GM18520 (cell line): ENCODE measurements at regions not wholly inside any gene's neighbourhood (a gene's known extent, or its start where the extent isn't known, plus 50 kb on each side); places are given as distances from the start of the nearest gene placed in this dataset.

Experiments
- ATAC-seq: cut with Tn5 transposase; IDR thresholded peaks from one replicate; pipeline ENCODE4 v1.9.1; 2021; ENCODE audit not compliant: unreplicated experiment

DNA sequence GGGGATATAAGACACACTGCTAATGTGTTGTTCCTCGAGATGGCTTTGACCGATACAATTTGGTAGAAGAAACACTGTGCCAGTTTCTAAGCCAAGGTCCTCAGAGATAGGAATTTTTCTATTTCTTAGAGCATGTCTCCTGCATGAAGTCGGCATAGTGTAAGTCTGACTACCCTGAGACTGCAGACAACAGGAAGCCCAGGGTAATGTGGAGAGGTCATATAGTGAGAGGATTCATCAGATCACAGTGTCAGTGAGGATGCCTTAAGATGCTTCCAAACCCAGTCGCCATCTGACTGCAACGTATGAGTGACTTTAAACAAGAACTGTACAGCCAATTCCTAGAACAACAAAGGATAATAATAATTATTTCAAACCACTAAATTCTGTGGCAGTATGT is 818.3 kb upstream of the GYPC start:
- ATAC-seq: no peak

DNA sequence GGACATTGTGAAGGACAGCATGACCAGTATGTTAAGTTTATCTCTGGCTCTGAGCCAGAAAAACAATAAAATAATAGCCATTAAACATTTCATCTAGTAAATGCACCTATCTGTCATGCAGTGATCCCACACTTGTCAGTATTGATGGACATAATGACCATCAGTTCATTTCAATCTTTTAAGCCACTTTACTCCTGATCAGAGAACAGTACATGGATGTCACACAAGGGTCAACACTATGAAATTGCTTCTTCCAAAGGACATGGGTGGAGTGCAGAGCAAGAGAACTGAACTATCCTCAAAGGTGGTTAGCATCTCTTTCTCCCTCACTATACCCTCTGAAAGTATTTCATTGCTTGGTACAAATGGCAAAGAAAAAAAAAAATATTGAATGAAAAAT is 816.0 kb upstream of the GYPC start:
- no peak for ATAC-seq

DNA sequence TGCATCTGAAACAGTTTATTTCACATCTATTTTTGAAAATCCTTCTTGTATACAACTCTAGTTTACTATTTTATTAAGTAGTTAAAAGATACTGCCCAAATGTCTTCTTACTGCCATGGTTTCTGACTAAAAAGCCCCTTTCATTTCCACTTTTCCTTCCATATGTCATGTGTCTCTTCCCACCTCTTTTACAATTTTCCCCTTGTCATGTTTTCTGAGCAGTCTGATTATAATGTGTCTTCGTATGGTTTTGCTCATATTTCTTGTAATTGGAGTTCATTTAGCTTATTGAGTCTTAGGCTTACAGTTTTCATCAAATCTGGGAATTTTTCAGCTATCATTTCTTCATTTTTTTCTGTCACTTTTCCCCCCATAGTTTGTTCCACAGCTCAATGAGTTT is 813.9 kb upstream of the GYPC start:
- ATAC-seq: no peak

DNA sequence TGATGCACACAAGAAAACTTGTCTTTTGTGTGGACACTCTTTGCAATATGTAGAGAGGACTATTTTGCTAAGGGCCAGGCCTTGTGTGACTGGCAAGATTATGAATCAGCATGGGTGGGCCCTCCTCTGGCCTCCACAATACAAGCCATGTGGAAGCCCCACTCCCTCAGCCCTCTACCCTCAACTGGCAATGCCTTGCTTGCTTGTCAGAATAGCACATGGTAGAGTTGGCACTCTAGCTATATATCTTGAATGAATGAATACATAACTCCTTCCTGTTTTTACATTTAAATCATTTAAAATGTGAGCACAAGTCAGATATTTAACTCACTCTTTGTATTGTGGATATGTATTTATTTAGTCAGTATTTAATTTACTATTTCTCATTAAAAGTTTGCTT is 805.4 kb upstream of the GYPC start:
- no peak for ATAC-seq

DNA sequence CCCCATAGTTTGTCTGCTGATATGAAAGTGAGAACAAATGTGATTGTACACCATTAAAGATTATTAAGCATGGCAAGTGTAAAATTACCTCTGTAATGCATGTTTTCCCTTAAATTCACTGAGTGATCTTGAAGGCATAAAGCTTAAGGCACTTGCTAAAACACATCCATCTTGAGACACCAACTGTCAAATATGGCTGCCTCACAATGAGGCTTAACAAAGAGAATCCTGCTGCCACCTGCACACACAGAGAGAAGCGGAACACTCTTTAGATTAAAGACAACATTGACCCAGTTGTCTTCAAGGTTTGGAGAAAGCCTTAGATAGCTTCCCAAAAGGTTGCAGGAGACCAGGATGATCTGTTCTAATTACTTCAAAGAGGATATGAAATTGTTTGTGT is 803.6 kb upstream of the GYPC start:
- no peak for ATAC-seq

DNA sequence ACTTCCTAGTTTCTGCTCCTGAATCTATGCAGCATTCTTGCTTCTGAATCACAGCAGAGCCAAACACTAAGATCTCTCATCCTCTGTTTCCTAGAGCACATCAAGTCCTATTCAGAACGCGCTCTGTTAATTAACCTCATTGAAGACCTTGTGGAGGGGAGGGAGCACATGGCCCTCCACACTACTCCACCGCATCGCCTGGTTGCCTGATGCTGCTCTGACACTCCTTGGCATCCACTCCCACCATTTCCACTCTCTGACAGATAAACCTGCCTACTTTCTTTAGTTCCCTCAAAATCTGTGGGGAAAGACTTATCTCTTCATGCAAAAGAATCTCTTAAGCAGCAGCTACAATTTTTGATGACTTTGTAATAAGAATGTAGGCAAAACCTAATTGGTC is 802.3 kb upstream of the GYPC start:
- no peak for ATAC-seq

DNA sequence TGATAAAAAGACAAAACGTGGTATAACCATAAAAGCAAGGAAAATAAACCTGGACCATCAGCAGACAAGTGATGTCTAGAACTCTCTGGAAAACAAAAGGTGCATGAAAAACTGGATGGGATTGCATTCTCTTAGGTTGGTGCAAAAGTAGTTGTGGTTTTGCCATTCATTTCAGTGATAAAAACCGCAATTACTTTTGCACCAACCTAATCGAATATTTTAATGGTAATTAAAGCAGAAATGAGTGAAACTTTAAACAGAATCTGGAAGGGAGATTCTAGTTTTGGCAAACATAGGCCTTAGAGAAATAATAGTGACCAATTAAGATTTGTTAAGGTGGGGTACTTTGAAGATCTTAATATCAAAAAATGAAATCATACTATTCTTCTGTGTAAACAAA is 800.8 kb upstream of the GYPC start:
- no peak for ATAC-seq

DNA sequence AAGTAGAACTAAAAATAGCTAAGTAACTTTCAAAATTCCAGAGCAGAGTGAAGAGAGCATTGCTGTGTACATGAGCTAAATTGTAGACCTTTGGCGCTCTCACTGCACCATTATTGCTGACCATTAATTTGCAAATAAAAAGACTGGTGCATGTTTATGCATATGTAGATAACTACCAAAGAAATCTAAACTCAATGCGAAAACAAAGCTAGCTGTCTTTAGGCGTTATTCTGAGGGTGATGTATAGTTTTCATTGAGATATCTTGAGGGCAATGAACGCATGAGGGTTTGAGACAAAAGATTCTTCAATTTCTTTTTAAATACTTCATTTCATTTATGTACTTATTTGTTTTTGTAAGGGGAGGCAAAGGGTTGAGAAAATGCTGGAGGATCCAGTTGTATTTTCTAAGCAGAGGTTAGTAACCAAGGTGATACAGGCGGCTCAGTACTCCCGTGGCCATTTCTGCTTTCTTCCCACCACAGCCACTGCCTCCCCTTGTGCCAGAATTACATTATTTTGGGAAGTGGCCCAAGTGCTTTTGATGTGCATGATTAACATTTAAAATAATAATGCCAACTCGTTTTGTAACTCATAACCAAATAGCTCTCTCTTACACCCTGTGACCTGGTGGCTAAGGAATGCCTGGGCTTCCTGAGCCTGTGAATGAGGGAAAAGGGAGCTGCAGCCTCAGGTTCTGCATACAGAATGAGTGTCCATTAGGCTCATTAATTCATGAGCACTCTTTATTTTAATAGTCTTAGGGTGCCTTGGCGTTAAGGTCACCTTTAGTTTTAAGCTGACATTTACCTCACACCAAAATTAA is 797.8 kb upstream of the GYPC start:
- ATAC-seq: no peak

DNA sequence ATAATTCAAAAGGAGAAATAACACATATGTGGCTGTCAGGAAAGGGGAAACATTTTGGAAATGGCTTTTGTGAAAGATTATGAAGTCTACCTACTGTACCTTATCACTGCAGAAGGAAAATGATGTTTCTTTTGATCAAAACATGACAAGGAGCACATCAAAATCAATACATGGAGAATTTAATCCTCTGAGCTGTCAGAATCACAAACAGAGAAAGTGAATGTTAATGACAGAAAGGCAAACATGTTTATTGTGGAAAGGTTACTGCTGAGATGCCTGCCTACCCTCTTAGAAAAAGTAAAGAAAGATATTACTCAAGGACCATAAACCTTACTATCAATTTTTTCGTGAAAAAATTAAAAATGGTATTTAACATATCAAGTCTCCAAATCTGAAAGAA is 794.5 kb upstream of the GYPC start:
- ATAC-seq: no peak

DNA sequence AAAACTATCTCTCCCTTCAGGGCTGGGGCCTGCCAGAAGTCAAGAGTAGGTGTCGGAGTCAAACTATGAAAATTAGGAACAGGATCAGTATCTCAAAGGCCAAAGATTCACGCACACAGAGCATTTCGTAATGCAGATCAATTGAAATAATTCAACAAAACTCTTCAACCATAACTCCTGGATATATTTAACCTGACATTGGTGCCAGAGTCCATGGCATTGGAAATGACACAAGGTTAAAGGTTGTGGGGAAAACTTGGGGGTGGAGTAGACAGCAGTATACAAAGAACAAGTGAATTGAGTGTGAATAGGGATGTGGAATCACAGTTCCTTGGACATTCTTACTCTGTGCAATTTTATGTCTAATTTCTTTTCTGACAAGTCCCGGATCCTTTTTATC is 788.0 kb upstream of the GYPC start:
- ATAC-seq: no peak

DNA sequence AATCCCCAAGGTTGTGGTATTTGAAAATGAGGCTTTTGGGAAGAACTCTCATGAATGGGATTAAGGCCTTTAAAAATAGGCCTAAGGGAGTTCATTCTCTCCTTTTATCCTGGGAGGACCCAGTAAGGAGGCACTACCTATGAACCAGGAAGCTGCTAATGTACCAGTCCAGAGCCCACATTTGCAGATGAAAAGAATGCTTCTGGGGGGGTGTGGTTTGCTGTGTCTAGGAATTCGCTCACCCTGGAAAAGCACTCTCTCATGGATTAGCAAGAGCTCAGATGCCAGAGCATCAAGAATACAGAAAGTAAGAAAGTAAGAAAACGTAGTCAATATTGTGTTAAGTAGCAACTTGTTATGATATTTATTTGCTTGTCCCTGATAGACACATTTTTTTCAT is 785.7 kb upstream of the GYPC start:
- no peak for ATAC-seq

DNA sequence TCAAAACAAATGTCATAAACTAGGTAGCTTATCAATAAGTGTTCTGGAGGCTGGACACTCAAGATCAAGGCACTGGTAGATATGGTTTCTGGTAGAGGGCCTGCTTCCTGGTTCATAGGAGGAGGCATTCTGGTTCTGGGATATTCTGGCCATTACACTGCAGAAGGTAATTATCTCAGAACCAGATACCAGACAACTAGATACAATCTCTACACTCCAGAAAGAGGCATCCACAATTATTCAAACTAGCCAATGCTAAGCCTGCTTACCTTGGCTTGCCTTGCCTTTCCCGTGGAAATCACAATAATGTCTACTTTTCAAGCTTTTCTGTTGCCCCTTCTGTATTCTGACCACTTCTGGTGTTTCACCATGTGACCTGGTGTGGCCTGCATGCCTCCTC is 785.2 kb upstream of the GYPC start:
- no peak for ATAC-seq

DNA sequence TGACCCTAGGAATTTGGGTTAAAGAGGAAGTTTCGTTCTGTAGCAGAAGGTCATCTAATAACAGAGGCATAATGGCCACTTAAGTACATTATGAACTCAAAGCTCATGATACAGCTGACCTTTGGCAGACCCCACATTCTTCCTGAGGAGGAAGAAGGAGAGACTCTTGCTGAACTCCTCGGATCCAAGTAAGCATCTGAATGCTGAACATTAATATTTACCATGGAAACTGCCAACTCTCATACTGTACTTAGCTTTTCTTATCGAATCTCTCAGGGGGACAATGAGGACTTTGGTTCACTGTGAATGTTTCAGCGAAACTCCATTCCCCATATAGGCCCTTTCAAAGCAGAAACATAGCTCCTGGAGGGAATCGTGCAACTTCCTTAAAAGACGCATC is 781.4 kb upstream of the GYPC start:
- ATAC-seq: no peak

DNA sequence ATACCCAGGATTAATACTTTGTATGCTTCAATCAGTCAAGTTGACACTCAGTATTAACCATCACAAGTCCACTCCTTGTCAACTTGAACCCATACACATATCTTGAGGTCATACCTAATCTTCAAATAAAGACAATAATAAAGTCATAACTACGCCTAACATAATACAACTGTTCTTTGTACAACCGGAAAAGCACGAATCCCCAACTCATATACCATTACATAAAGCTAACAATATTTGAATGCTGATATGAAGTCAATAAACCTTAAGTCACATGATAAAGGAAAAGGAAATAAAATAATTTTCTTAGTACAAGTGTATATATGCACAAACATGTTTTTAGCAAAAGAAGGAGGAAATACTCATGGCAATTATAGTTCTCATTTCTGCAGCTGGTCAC is 770.6 kb upstream of the GYPC start:
- ATAC-seq: no peak

DNA sequence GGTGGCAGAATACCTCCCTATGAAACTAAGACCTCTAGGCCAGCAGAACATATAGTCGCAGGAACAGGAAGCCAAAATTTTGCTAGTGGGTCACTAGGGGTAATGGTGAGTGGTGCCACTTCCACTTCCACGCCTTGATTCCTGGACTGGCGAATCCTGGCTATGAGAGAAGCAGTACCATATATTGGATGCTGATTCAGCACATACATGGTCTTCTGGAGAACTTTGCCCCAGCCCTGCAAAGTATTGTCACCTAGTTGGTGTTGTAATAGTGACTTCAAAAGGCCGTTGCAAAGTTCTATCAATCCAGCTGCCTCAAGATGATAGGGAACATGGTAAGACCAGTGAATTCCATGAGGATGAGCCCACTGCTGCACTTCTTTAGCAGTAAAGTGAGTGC is 769.8 kb upstream of the GYPC start:
- ATAC-seq: no peak

DNA sequence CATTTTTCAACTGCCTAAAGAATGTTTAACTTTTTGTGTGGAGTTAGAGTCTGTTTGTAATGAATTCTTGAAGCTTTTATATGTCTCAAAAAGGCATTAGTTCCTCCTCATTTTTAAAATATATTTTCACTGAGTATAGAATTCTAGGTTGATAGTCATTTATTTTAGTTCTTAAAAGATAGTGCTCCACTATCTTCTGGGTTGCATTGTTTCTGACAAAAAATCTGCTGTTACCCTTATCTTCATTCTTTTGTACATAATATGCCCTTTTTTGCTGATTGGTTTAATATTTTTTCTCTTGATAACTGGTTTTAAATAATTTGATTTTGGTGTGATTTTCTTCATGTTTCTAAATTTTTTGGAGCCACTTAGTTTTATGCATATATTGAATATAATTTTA is 754.7 kb upstream of the GYPC start:
- ATAC-seq: no peak

DNA sequence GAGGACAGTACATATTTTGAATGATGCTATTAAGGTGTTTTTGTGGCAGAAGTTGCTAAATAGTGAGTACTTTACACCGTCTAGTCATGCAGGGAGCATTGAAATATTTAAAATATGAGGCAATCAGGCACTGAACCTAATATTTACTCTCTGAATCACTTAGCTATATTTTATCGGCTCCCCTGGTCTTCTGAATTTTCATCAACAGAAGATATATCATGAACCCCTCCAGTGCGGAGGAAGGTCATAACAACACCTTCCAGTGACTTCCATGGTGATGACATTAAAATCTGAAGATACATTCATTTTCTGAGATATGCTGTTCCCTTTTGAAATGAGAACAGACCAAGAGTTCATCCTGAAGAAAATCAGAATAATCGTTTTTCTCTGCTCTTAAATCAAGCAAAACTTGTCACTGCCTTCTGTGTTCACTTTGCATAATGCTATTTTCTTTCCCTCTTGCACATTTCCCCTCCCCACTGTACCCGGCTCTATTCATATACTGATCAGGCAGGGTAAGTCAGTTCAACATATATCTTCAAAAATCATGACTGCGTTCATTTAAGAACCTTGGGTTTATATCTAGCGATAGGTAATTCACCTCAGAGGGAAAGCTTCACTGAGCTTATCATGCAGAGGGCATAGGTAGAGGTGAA is 729.9 kb upstream of the GYPC start:
- no peak for ATAC-seq

DNA sequence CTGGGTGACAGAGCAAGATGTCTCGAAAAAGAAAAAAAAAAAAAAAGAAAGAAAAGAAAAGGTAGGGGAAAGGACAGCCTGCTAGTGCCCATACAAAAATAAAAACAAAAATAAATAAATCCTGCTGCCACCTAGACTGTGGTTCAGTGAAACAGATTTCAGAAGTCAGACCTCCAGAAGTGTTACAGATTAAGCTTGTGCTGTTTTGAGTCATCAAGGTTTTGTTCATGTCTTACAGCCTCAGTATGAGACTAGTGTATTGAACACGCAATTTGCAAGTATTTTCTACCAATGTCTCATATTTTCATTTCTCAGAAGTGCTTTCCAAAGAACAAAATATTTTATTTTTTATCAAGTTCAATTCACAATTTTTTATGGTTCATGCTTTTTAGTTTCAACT is 720.4 kb upstream of the GYPC start:
- ATAC-seq: no peak

DNA sequence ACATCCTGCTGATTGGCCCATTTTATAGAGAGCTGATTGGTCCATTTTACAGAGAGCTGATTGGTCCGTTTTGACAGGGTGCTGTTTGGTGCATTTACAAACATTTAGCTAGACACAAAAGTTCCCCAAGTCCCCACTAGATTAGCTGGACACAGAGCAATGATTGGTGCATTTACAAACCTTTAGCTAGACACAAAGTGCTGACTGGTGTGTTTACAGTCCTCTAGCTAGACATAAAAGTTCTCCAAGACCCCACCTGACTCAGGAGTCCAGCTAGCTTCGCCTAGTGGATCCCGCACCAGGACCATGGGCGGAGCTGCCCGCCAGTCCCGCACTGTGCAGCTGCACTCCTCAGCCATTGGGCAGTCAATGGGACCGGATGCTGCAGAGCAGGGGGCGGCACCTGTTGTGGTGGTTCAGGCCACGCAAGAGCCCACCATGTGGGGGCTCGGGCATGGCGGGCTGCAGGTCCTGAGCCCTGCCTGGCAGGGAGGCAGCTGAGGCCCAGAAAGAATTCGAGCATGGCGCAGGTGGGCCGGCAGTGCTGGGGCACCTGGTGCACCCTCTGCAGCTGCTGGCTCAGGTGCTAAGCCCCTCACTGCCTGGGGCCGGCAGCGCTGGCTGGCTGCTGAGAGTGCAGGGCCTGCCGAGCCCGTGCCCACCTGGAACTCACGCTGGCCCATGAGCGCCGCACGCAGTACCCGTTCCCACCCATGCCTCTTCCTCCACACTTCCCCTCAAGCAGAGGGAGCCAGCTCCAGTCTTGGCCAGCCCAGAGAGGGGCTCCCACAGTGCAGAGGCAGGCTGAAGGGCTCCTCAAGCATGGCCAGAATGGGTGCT is 713.2 kb upstream of the GYPC start:
- no peak for ATAC-seq

DNA sequence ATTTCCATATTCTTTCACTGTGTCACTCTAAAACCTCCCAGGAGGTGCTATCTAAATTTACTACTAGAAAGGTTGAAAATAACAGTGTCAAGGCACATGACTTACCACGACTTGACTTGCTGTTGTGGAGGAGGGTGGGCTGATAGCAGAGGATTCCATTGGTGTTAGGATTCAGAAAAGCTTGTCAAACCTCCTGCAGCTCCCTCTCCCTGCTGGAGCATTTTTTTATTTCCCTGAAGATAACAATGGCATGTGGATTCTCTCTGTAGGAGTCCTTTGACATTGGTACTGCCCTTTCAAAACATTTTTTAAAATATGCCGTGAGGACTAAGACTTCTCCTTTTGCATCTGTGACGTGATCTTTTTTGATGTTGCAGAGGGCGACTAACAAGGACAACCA is 696.9 kb upstream of the GYPC start:
- ATAC-seq: no peak

DNA sequence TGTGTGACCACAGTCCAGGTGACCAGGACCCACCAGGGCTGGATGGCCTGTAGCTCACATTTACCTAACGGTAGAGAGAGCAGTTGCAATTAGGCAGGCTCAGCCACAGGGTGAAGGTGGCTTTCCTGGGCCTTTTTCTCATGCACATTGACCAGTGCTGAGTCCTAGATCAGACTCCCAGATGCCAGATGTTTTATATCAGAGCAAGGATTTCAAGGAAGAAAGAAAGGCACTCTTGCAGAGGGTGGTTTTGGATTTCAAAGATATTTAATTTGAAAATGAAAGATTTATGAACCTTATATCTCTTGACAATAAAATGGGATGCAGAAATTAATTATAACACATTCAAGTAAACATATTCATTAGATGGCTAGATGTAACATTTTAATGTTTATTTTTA is 694.2 kb upstream of the GYPC start:
- ATAC-seq: no peak

DNA sequence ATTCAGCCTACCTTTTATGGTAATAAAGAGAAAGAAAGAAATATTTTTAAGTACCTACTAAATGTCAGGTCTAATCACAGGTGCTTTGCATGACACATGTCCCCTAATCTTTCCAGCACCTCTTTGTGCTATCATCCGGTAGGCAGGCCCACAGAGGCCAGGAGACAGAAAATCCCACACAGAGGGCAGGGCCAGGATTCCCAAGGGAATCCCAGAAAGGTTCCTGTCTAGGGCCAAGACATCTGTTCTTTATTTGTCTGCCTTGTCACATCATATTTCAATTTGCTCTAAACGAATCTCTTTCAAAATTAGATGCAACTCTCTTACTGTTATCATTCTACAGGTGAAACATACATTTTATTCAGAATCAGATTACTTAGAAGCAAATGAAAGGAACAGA is 676.1 kb upstream of the GYPC start:
- no peak for ATAC-seq
